Heart left ventricle (tissue), 16 donors: ENCODE measurements at regions not wholly inside any gene's neighbourhood (a gene's known extent, or its start where the extent isn't known, plus 50 kb on each side); places are given as distances from the start of the nearest gene placed in this dataset.
"Not testable (repeated sequence)": the region's sequence is repeated elsewhere in the genome, so short reads cannot be mapped to it uniquely, and the experiment has no call there.

ENCODE experiments used
- ATAC-seq, 4 donors: fragments of 200-7000 bp; cut with Tn5 transposase; one replicate each; pipeline ENCODE4 v1.9.1; 2020 to 2022; ENCODE audit warnings: moderate library complexity in 4 of 4, mild to moderate bottlenecking in 3 of 4, moderate number of reproducible peaks in 1 of 4
- DNase-seq, 5 donors: peaks; one replicate each; pipeline ENCODE4 v3.0.0-alpha.2; 2020
- H3K27ac ChIP-seq, 12 donors: fragments of 200-600 bp; sonication (generic) in 4 of 12; one replicate each; pipeline versions ENCODE4 v1.5.0 to v1.8.0; 2016 to 2022; ENCODE audit warnings: mild to moderate bottlenecking in 2 of 12
- H3K27me3 ChIP-seq, 9 donors: fragments of 200-600 bp; sonication (generic) in 2 of 9; one replicate each; pipeline versions ENCODE4 v1.5.1 to v1.8.0; 2016 to 2022; ENCODE audit warnings: mild to moderate bottlenecking in 3 of 9
- H3K36me3 ChIP-seq, 9 donors: fragments of 200-600 bp; sonication (generic) in 2 of 9; one replicate each; pipeline versions ENCODE4 v1.5.0 to v1.8.0; 2018 to 2022; ENCODE audit warnings: mild to moderate bottlenecking in 2 of 9
- H3K4me1 ChIP-seq, 12 donors: fragments of 200-600 bp; sonication (generic) in 4 of 12; one replicate each; pipeline versions ENCODE4 v1.5.0 to v1.8.0; 2016 to 2022; ENCODE audit warnings: mild to moderate bottlenecking in 3 of 12
- H3K4me3 ChIP-seq, 12 donors: fragments of 200-600 bp; sonication (generic) in 4 of 12; one replicate each; pipeline versions ENCODE4 v1.5.0 to v1.8.0; 2017 to 2022; ENCODE audit warnings: mild to moderate bottlenecking in 9 of 12, moderate library complexity in 4 of 12
- H3K9me3 ChIP-seq, 12 donors: fragments of 200-600 bp; sonication (generic) in 4 of 12; one replicate each; pipeline versions ENCODE4 v1.5.0 to v1.8.0; 2016 to 2022; ENCODE audit warnings: mild to moderate bottlenecking in 1 of 12
- CTCF ChIP-seq, 12 donors: fragments of 200-600 bp; sonication (generic) in 4 of 12; IDR thresholded peaks; one replicate each; pipeline versions ENCODE4 v1.5.0 to v1.8.0; 2018 to 2022; ENCODE audit warnings: antibody characterized with exemption in 12 of 12, mild to moderate bottlenecking in 5 of 12
- POLR2A ChIP-seq, 2 donors: fragments of 450-650 bp; IDR thresholded peaks; one replicate each; pipeline ENCODE4 v1.6.1; 2017; ENCODE audit warnings: antibody characterized with exemption in 2 of 2, mild to moderate bottlenecking in 2 of 2, moderate library complexity in 2 of 2
- WGBS, 4 donors: extraction: QIAGEN DNeasy Blood & Tissue Kit in 2 of 4; methylation state at CpG; one replicate each; pipeline versions ENCODE4 v1.1.5 to v1.1.7; 2013 to 2018; 5-methylcytosine and 5-hydroxymethylcytosine counted together
- intact Hi-C, 10 donors: fragments of 100-400 bp; cut with DNase I; formaldehyde crosslinking; loops; one replicate each; pipeline versions ENCODE4 v1.11.1 to v1.14.2; 2022
- microRNA-seq, 4 donors: library from miRNA; unstranded; fragments of <30 nt; microRNA quantifications; one replicate each; pipeline versions ENCODE4 to v1.2.0, GENCODE V29; 2017 to 2020
- donor health status: ischemic (EF 13 %, LVEDD 7.1; RV severe dilation, severe dysfunction).
- donor health status: healthy with polysubstance abuse.
- donor health status: DM: no; HTN: yes; CAD: no.
- donor health status: DM: no; HTN: no; CAD: no.
- donor health status: ischemic (EF 25% LVEDD 6.9; RV normal size, moderate dysfunction).
- donor health status: ischemic (EF 25% LVEDD 5.7; RV mildly dilated, moderate dysfunction).
- donor health status: healthy.
- donor health status: DM: yes; HTN: yes; CAD: no.
- donor health status: ischemic (EF 35%, LVEDD 5.7; RV mildly dilated, moderate dysfunction).
- donor health status: nonischemic (EF 11% LVEDD 7.7; RV severe dilation, severe dysfunction).
- donor health status: DM: yes; HTN: yes; CAD: no.
- donor health status: PGD.
- donor health status: ischemic (EF 29% LVEDD 5.4; RV normal size, mild dysfunction).
- donor health status: nonischemic (EF 23%, LVEDD 6.1; RV moderate dilation, normal function).

GRCh38 chrX:2554891-2555290 is 54.1 kb upstream of the DHRSX start:
- intact Hi-C loops, result no loop called here
- Histone ChIP-seq H3K4me3 (no peak overlapping the region), H3K4me1 (no peaks in the 10 kb centered on the region), H3K36me3 (no peaks in the 10 kb centered on the region), H3K27me3 (peaks cover 0 to 21% (median 0%) of the 10 kb centered on the region in 9 donors), H3K9me3 (no peaks in the 10 kb centered on the region), H3K27ac (no peak overlapping the region)
- ATAC-seq (no peak), DNase-seq (no peak)
- no peak for TF ChIP-seq CTCF (IDR thresholded peaks at IDR 0.05)
- no peak for TF ChIP-seq POLR2A (IDR thresholded peaks at IDR 0.05)
- WGBS, 4 donors, result 94 to 100% (median 99%) methylated on average over 1 of the region's 1 CpG

GRCh38 chrX:2554066-2554465 is 53.3 kb upstream of the DHRSX start:
- H3K9me3 ChIP-seq, H3K4me3 ChIP-seq, ATAC-seq, H3K36me3 ChIP-seq, H3K27ac ChIP-seq, intact Hi-C loops, DNase-seq, H3K4me1 ChIP-seq: not testable (repeated sequence)
- peaks cover 0 to 21% (median 0%) of the 10 kb centered on the region in 9 donors for H3K27me3 ChIP-seq
- WGBS, 4 donors, result 74 to 82% (median 76%) methylated on average over 6 of the region's 6 CpGs

GRCh38 chrX:2552621-2553201 is 51.9 kb upstream of the DHRSX start:
- Histone ChIP-seq H3K27me3 (peaks cover 0 to 18% (median 0%) of the 10 kb centered on the region in 9 donors), H3K4me1 (no peaks in the 10 kb centered on the region), H3K9me3 (no peaks in the 10 kb centered on the region), H3K27ac (no peak overlapping the region), H3K36me3 (no peaks in the 10 kb centered on the region), H3K4me3 (no peak overlapping the region)
- no peak for TF ChIP-seq CTCF (IDR thresholded peaks at IDR 0.05)
- TF ChIP-seq POLR2A (IDR thresholded peaks at IDR 0.05), result no peak
- ATAC-seq (no peak), DNase-seq (no peak)
- intact Hi-C loops, result no loop called here
- WGBS, 4 donors, result 67 to 76% (median 72%) methylated on average over 7 of the region's 7 CpGs

GRCh38 chrX:2550328-2551020 is 49.7 kb upstream of the DHRSX start:
- WGBS, 4 donors, result 51 to 59% (median 53%) methylated on average over 9 of the region's 9 CpGs
- H3K4me1 ChIP-seq, result no peaks in the 10 kb centered on the region
- DNase-seq, result no peak
- intact Hi-C loops, result no loop called here
- no peak overlapping the region for H3K27ac ChIP-seq
- peaks cover 0 to 6% (median 0%) of the 10 kb centered on the region in 9 donors for H3K27me3 ChIP-seq
- no peaks in the 10 kb centered on the region for H3K36me3 ChIP-seq
- TF ChIP-seq CTCF (IDR thresholded peaks at IDR 0.05) (no peak), POLR2A (IDR thresholded peaks at IDR 0.05) (no peak)
- peaks cover 0 to 10% (median 0%) of the 10 kb centered on the region in 12 donors for H3K9me3 ChIP-seq
- H3K4me3 ChIP-seq, result no peak overlapping the region
- ATAC-seq, result no peak

Small RNA genes in the stretch of these regions (microRNA-seq; reads per million reads assigned to microRNA genes)
- 0 reads per million in 4 donors for gene MIR6089
